H9 (cell line): ENCODE measurements at regions not wholly inside any gene's neighbourhood (a gene's known extent, or its start where the extent isn't known, plus 50 kb on each side); places are given as distances from the start of the nearest gene placed in this dataset.

Source experiments
- DNase-seq: peaks from one replicate; pipeline ENCODE4 v3.0.0-alpha.2; 2017
- H2AFZ ChIP-seq: one replicate; pipeline ENCODE4 v1.6.1; 2013; ENCODE audit warnings: mild to moderate bottlenecking, low read length, control low read depth, moderate library complexity
- H2AK5ac ChIP-seq: 2 replicates; pipeline ENCODE4 v1.6.1; 2013; ENCODE audit warnings: low read length, control low read depth, mixed read lengths; ENCODE audit not compliant: insufficient read length
- H2BK120ac ChIP-seq: one replicate; pipeline ENCODE4 v1.6.1; 2013; ENCODE audit warnings: low read depth, mild to moderate bottlenecking, low read length, control low read depth, inconsistent platforms; ENCODE audit not compliant: poor library complexity, severe bottlenecking
- H2BK12ac ChIP-seq: 2 replicates; pipeline ENCODE4 v1.6.1; 2013; ENCODE audit warnings: low read length, control low read depth, mixed read lengths, low read depth; ENCODE audit not compliant: insufficient read length
- H2BK15ac ChIP-seq: 2 replicates; pipeline ENCODE4 v1.6.1; 2013; ENCODE audit warnings: low read depth, low read length, control low read depth
- H2BK20ac ChIP-seq: one replicate; pipeline ENCODE4 v1.6.1; 2013; ENCODE audit warnings: low read depth, mild to moderate bottlenecking, low read length, control low read depth, inconsistent platforms; ENCODE audit not compliant: poor library complexity, severe bottlenecking
- H2BK5ac ChIP-seq: 2 replicates; pipeline ENCODE4 v1.6.1; 2013; ENCODE audit warnings: low read length, control low read depth, mixed read lengths; ENCODE audit not compliant: insufficient read length
- H3K14ac ChIP-seq: 2 replicates; pipeline ENCODE4 v1.6.1; 2013; ENCODE audit warnings: low read length, control low read depth; ENCODE audit not compliant: insufficient read depth
- H3K18ac ChIP-seq: 2 replicates; pipeline ENCODE4 v1.6.1; 2013; ENCODE audit warnings: low read depth, mild to moderate bottlenecking, mixed read lengths, low read length, control low read depth; ENCODE audit not compliant: insufficient read length
- H3K23ac ChIP-seq: 2 replicates; pipeline ENCODE4 v1.6.1; 2013; ENCODE audit warnings: low read length, control low read depth, mixed read lengths, low read depth; ENCODE audit not compliant: insufficient read length
- H3K23me2 ChIP-seq: 2 replicates; pipeline ENCODE4 v1.6.1; 2013; ENCODE audit warnings: low read depth, mild to moderate bottlenecking, mixed read lengths, low read length, control low read depth; ENCODE audit not compliant: insufficient read length, poor library complexity, severe bottlenecking
- H3K27ac ChIP-seq: 2 replicates; pipeline ENCODE4 v1.5.1; 2013; ENCODE audit warnings: low read length, control low read depth, mixed read lengths, low read depth; ENCODE audit not compliant: insufficient read length
- H3K27me3 ChIP-seq: 2 replicates; pipeline ENCODE4 v1.6.1; 2013; ENCODE audit warnings: low read length, control low read depth, inconsistent platforms; ENCODE audit not compliant: insufficient read depth
- H3K4ac ChIP-seq: 2 replicates; pipeline ENCODE4 v1.6.1; 2013; ENCODE audit warnings: low read depth, mild to moderate bottlenecking, control low read depth, inconsistent platforms, low read length, moderate library complexity
- H3K4me1 ChIP-seq: 2 replicates; pipeline ENCODE4 v1.6.1; 2013; ENCODE audit warnings: low read length, control low read depth, inconsistent platforms; ENCODE audit not compliant: insufficient read depth
- H3K4me2 ChIP-seq: 2 replicates; pipeline ENCODE4 v1.6.1; 2013; ENCODE audit warnings: low read length, control low read depth, mixed read lengths; ENCODE audit not compliant: insufficient read length, insufficient read depth
- H3K56ac ChIP-seq: 2 replicates; pipeline ENCODE4 v1.6.1; 2013; ENCODE audit warnings: low read depth, mild to moderate bottlenecking, mixed read lengths, low read length, control low read depth; ENCODE audit not compliant: insufficient read length
- H3K79me1 ChIP-seq: 2 replicates; pipeline ENCODE4 v1.6.1; 2013; ENCODE audit warnings: low read depth, mild to moderate bottlenecking, moderate library complexity, low read length, control low read depth, inconsistent platforms; ENCODE audit not compliant: insufficient read depth, poor library complexity, severe bottlenecking
- H3K79me2 ChIP-seq: 2 replicates; pipeline ENCODE4 v1.6.1; 2013; ENCODE audit warnings: low read length, control low read depth, inconsistent platforms; ENCODE audit not compliant: insufficient read depth
- H3K9ac ChIP-seq: 2 replicates; pipeline ENCODE4 v1.6.1; 2013; ENCODE audit warnings: low read length, control low read depth, mixed read lengths; ENCODE audit not compliant: insufficient read length; ENCODE audit errors: extremely low read depth
- H3K9me3 ChIP-seq: one replicate; pipeline ENCODE4 v1.6.1; 2013; ENCODE audit warnings: low read depth, low read length, inconsistent platforms; ENCODE audit not compliant: control insufficient read depth
- H3T11ph ChIP-seq: one replicate; pipeline ENCODE4 v1.6.1; 2013; ENCODE audit warnings: mild to moderate bottlenecking, low read length, control low read depth, inconsistent platforms
- H4K20me1 ChIP-seq: one replicate; pipeline ENCODE4 v1.6.1; 2013; ENCODE audit not compliant: control insufficient read depth, insufficient read length, insufficient read depth
- H4K5ac ChIP-seq: 2 replicates; pipeline ENCODE4 v1.6.1; 2013; ENCODE audit warnings: low read depth, mild to moderate bottlenecking, mixed read lengths, low read length, control low read depth; ENCODE audit not compliant: insufficient read length
- H4K8ac ChIP-seq: replicated peaks from 2 replicates; pipeline ENCODE4 v1.6.1; 2013; ENCODE audit warnings: low read length, control low read depth, mixed read lengths, low read depth; ENCODE audit not compliant: insufficient read length
- H4K91ac ChIP-seq: 2 replicates; pipeline ENCODE4 v1.6.1; 2013; ENCODE audit warnings: low read depth, mild to moderate bottlenecking, moderate library complexity, mixed read lengths, low read length, control low read depth; ENCODE audit not compliant: insufficient read length
- H3K27ac Mint-ChIP-seq, 3 experiments: 2 replicates in 2 of 3; 3 replicates in 1 of 3; pipeline ENCODE4 v1.8.0; 2020 to 2021; ENCODE audit warnings: mixed read lengths in 3 of 3, mild to moderate bottlenecking in 1 of 3, moderate library complexity in 1 of 3
- H3K27me3 Mint-ChIP-seq: 2 replicates; pipeline ENCODE4 v1.8.0; 2021; ENCODE audit warnings: low read depth, mild to moderate bottlenecking, moderate library complexity, mixed read lengths
- H3K36me3 Mint-ChIP-seq, 3 experiments: 2 replicates in 2 of 3; 3 replicates in 1 of 3; pipeline ENCODE4 v1.8.0; 2020 to 2021; ENCODE audit warnings: low read depth in 3 of 3, mixed read lengths in 3 of 3; ENCODE audit not compliant: insufficient read depth in 1 of 3
- H3K4me1 Mint-ChIP-seq, 2 experiments: 2 replicates each; pipeline ENCODE4 v1.8.0; 2020; ENCODE audit warnings: mixed read lengths in 2 of 2
- H3K4me3 Mint-ChIP-seq, 2 experiments: 2 replicates in 1 of 2; 3 replicates in 1 of 2; pipeline ENCODE4 v1.8.0; 2020 to 2021; ENCODE audit warnings: mild to moderate bottlenecking in 2 of 2, mixed read lengths in 2 of 2, moderate library complexity in 1 of 2
- H3K9me3 Mint-ChIP-seq, 2 experiments: 2 replicates in 1 of 2; 3 replicates in 1 of 2; pipeline ENCODE4 v1.8.0; 2020; ENCODE audit warnings: mild to moderate bottlenecking in 2 of 2, mixed read lengths in 2 of 2, moderate library complexity in 1 of 2
- CTCF ChIP-seq: fragments of 200-600 bp; sonication (generic); conservative IDR thresholded peaks from 3 replicates; pipeline ENCODE4 v1.8.0; 2021; ENCODE audit warnings: antibody characterized with exemption, mild to moderate bottlenecking
- WGBS: extraction: QIAGEN DNeasy Blood & Tissue Kit; methylation state at CpG from one replicate; pipeline ENCODE4 v1.1.7; 2013; ENCODE audit warnings: missing lambda C conversion rate, low lambda C conversion rate, mixed read lengths; ENCODE audit not compliant: insufficient read length; ENCODE audit errors: extremely low coverage; 5-methylcytosine and 5-hydroxymethylcytosine counted together

DNA sequence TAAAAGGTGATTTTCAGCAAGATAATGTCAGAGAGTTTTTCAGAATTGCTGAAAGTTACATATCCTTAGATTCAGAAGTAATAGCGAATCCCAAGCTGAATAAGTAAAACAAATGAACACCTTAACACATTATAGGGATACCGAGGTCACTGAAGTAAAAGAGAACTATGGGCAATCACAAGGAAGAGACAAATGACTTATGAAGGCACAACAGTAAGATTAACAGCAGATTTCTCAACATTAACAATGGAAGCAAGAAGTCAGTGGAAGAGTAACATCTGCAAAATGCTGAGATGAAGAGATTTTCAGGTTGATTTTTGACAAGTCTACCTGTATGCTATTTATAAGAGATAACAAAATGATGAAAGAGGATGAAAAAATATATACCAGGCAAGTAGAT lies 86.1 kb upstream of the EZR start:
- peaks cover 12 to 36% (median 27%) of the 10 kb centered on the region in 3 experiments for H3K36me3 Mint-ChIP-seq
- Histone ChIP-seq H3K23me2 (no peaks in the 10 kb centered on the region), H3K14ac (no peak overlapping the region), H3K18ac (no peak overlapping the region), H3K79me1 (no peaks in the 10 kb centered on the region), H4K8ac (no peak overlapping the region), H4K5ac (no peak overlapping the region), H3K79me2 (no peaks in the 10 kb centered on the region), H3K9ac (no peak overlapping the region), H3K4me2 (no peak overlapping the region), H3K4ac (no peak overlapping the region), H2BK20ac (no peak overlapping the region), H4K91ac (no peak overlapping the region), H3K4me1 (peaks cover 4% of the 10 kb centered on the region; the same call in 1 of the 2 replicates), H2BK120ac (no peak overlapping the region), H3K56ac (no peak overlapping the region), H2BK5ac (no peak overlapping the region), H3K9me3 (peaks cover 10% of the 10 kb centered on the region), H2BK12ac (no peak overlapping the region), H2AFZ (no peak overlapping the region), H3K27me3 (no peaks in the 10 kb centered on the region), H4K20me1 (no peaks in the 10 kb centered on the region), H2AK5ac (no peak overlapping the region), H3K27ac (no peak overlapping the region), H3K23ac (no peak overlapping the region), H2BK15ac (no peak overlapping the region), H3T11ph (no peak overlapping the region)
- no peak for TF ChIP-seq CTCF
- peaks cover 28 to 30% of the 10 kb centered on the region in 2 experiments for H3K4me1 Mint-ChIP-seq
- no peak overlapping the region for H3K27ac Mint-ChIP-seq
- no CpG with 5 or more reads among the region's 2 CpGs for WGBS
- no peak for DNase-seq
- H3K9me3 Mint-ChIP-seq = peaks cover 28 to 31% of the 10 kb centered on the region in 2 experiments
- no peak overlapping the region for H3K4me3 Mint-ChIP-seq
- no peaks in the 10 kb centered on the region for H3K27me3 Mint-ChIP-seq
